GM08714 (cell line): ENCODE measurements at regions not wholly inside any gene's neighbourhood (a gene's known extent, or its start where the extent isn't known, plus 50 kb on each side); places are given as distances from the start of the nearest gene placed in this dataset.

Experiments
- H3K4me3 ChIP-seq: fragments of 200-500 bp; sonication (Bioruptor generic); 2 replicates; pipeline ENCODE4 v1.5.1; 2014; ENCODE audit warnings: mild to moderate bottlenecking, low read length, inconsistent platforms
- ZNF274 ChIP-seq: IDR thresholded peaks from 2 replicates; pipeline ENCODE4 v1.6.1; 2012; ENCODE audit warnings: mild to moderate bottlenecking, low read depth, low read length

DNA sequence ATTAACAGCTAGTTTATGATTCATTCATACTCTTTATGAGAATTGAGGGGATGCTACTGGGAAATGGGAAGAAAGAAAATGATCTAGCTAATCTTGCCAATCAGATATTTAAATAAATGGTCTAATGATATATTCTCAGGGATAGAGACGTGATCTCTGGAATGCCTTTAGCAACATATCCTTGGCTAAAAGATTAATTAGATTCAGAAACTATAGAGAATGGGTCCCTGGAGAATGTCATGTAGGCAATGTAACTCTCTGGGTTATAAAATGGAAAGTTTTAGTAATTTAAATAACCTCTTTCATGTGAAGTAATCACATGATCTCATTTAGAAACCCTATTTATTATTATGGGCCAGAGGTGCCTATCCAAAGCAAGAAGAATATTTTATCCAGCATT is 771.0 kb upstream of the CDH2 start:
- H3K4me3 ChIP-seq, result no peak overlapping the region
- TF ChIP-seq ZNF274, result no peak

DNA sequence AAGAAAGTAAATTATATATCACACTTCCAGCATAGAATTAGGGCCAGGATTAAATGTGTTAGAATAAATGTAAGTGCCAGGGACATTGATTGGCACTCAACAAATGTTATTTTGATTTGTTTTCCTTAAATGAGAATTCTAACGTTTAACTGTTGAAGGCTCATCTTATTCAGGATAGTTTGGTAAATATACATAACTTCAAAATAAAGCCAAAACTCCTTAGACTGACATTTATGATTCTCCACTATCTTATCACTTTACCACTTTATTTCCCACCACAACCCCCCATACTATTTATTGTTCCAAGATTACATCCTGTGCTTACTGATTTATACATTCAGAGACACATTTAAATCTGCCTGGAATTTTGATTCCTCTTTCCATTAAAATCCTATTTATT is 769.5 kb upstream of the CDH2 start:
- no peak overlapping the region for H3K4me3 ChIP-seq
- TF ChIP-seq ZNF274, result no peak

DNA sequence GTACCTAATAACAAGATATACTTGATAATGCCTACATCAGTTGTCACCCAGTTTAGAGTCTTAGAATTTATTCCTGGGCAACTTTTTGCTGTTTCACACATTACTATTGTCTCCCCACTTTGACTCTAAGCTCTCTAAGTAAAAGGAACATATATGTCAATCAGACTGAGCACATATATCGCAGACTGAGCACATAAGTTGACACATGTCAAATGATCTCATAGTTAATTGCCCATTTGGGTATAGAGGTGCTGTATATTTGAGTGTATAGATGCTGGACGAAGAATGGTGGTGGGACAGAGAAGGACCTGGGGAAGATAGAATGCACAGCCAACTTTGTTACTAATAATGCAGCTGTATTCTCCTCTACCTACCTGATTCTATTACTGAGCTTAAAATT is 746.0 kb upstream of the CDH2 start:
- H3K4me3 ChIP-seq, result no peak overlapping the region
- TF ChIP-seq ZNF274, result no peak

DNA sequence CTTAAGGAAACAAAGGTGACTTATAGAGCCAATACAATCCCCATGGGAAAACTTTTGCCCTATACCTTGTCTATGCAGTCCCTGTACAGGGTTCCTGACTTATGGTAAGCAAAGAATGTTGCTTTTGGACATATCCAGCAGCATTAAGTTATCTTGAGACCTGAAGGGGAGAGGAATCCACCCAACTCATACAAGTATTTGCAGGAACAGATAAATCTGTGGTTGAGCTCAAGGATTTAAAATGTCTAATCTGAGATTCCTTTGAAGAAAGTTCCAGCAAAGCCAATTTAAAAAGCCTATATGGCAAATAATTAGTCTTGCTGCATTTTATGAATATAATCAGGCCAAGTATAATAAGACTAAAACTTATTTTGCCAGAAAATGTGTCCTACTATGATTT is 739.5 kb upstream of the CDH2 start:
- no peak for TF ChIP-seq ZNF274
- no peak overlapping the region for H3K4me3 ChIP-seq

DNA sequence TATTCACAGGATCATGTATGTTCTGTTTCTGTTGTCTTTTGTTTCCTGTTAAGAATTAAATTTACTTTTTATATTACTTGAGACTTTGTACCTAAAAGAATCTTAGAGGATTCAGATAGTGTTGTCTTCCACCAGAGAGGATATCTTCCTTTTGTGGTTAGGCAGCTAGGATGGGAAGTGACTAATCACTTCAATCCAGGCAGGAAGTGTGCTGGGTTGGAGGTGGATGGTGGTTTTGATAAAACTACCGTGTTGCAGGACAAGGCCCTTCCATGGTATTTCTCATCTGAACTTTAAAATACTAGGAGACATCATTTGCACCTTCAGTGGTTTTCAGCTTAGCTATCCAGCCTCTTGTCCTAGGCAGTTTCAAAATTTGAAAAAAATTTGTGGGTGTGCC is 728.6 kb upstream of the CDH2 start:
- no peak overlapping the region for H3K4me3 ChIP-seq
- no peak for TF ChIP-seq ZNF274

DNA sequence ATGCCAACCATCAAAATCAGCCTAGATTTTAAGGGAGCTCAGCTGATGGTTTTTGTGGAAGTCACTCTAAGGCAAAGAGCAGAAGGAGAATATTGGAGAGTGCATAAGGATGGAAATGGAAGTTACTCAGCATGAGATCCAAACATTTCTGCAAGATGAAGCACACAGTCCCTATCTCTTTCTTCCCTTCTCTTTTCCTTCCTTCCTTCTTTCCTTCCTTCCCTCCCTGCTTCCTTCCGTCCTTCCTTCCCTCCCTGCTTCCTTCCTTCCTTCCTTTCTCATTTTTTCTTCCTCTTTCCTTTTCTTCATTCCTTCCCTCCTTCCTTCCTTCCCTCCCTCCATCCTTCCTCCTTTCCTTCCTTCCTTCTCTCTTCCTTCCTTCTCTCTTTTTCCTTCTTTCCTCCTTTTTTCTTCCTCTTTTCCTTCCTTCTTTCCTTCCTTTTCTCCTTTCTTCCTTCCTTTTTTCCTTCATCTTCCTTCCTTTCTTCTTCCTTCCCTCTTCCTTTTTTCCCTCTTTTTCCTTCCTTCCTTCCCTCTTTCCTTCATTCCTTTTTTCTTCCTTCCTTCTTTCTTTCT is 727.9 kb upstream of the CDH2 start:
- no peak overlapping the region for H3K4me3 ChIP-seq
- TF ChIP-seq ZNF274, result no peak

DNA sequence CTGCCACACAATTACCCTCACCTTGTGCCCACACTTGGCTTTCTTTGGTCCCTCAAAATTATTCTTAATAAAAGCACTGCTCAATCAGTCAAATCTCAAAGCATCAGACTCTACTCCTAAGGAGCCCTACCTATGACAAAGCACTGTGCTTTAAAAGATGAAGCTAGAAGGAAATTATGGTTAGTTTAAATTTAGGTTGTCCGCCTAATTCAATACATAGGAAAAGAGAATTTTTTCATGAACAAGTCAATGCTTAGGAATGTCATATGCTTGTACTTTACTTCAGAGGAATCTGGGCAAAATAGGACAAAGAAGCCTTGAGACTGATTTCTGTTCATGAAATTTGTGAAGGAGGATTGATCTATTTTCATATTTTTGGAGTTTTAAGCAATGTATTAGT is 726.4 kb upstream of the CDH2 start:
- TF ChIP-seq ZNF274, result no peak
- no peak overlapping the region for H3K4me3 ChIP-seq

DNA sequence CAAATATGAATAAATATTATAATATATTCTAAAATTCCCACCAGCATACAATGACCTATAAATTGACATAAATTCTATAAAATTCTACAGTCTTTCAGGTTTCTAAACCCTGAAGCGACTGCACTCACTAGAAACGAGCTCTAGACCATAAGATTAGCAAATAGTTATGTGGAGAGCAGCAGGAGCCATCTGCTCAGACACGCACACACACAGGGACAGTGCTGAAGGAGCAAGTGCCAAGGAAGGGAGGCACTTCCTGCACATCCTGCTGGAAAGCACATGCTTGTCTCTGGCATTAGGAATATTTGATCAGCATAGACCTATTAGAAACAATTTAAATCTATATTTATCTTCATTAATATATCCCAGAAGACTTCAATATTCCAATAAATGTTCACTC is 713.9 kb upstream of the CDH2 start:
- H3K4me3 ChIP-seq, result no peak overlapping the region
- TF ChIP-seq ZNF274, result no peak

DNA sequence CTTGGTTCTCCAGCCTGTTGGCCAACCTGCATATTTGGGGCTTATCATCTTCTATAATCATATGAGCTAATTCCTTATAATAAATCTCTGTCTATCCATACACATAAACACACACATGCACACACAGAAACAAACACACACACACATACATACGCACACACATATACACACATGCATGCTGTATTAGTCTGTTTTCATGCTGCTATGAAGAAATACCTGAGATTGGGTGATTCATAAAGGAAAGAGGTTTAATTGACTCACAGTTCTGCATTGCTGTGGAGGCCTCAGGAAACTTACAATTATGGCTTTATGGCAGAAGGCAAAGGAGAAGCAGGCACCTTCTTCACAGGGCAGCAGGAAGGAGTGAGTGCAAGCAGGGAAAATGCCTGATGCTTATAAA is 707.4 kb upstream of the CDH2 start:
- TF ChIP-seq ZNF274, result no peak
- no peak overlapping the region for H3K4me3 ChIP-seq

DNA sequence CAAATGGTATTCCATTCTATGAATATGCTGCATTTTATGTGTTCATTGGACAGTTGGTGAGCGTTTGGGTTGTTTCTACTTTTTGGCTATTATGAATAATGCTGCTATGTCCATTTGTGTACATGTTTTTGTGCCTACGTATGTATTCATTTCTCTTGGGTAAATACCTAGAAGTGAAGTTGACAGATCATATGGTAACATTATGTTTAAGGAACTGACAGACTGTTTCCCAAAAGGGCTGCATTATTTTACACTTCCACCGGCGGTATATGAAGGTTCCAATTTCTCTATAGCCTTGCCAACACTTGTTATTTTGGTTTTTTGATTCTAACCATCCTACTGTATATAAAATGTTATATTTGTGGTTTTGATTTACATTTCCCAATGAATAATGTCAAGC is 703.9 kb upstream of the CDH2 start:
- no peak overlapping the region for H3K4me3 ChIP-seq
- TF ChIP-seq ZNF274, result no peak

DNA sequence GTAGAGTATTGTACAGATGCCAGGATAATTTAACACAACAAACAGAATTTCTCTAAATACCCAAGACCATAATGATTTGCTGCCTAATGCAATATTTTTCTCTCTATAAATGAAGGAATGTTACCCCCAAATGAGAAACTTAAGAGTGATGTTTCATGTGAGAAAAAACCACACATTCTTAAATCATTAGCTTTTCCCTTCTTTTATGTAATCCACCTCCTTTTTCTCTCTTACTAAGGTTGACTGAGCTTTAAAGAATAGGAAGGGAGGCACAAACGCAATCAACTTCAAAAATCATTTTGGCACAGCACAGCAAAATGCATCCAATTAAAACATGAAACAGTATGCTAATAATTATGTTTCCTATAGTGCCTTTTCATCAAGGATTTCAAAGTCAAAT is 698.1 kb upstream of the CDH2 start:
- H3K4me3 ChIP-seq, result no peak overlapping the region
- no peak for TF ChIP-seq ZNF274

DNA sequence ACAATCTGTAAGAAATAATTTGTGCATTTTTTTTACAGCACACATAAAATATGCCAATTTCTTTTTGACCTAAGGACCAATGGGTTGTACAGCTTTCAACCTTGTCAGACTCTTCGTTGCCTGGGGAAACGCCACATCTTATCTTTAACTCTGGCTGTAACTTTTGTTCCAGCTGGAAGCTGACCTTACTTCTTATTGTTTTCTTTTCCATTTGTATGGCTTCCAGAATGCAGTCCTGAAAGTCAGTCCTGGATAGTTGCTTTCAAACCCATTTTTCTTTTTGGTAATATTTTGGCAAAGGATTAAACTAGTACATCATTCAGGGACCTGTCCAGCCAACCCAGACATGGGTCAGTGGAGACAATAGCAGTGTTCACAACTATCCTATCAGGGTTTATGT is 686.5 kb upstream of the CDH2 start:
- H3K4me3 ChIP-seq, result no peak overlapping the region
- TF ChIP-seq ZNF274, result no peak

DNA sequence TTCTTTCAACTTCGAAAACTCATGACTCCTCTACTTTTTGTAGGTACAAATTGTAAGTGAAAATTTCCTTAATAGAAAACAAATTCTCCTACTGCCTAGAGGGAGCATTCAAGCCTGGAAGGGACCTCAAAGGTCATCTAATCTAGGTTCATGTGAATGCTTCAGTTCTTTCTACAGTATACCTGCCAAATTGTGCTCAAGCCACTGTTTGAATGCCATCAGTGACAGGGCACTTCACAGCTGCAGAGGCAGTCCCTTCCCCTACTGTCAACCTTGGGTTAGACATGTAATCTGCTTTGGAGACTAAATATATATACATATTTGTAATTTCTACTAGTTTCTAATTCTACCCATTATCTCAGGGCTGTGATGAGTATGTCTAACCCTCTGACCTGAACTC is 681.3 kb upstream of the CDH2 start:
- no peak overlapping the region for H3K4me3 ChIP-seq
- TF ChIP-seq ZNF274, result no peak

DNA sequence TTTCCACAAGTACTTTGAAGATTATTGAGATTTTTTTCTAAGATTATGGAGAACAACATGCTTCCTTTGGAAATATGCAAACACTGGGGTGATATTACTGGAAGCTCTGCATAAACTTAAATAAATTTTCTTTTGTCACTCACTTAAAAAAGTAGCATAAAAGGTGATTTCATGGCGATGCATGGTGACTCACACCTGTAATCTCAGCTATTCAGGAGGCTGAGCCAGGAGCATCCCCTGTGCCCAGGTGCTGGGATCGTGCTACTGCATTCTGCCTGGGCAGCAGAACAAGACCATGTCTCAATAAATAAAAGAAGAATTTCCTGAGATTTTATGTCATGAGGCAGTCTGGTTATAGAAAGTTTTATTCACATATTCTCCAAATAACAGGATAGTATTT is 679.1 kb upstream of the CDH2 start:
- no peak for TF ChIP-seq ZNF274
- H3K4me3 ChIP-seq, result no peak overlapping the region

DNA sequence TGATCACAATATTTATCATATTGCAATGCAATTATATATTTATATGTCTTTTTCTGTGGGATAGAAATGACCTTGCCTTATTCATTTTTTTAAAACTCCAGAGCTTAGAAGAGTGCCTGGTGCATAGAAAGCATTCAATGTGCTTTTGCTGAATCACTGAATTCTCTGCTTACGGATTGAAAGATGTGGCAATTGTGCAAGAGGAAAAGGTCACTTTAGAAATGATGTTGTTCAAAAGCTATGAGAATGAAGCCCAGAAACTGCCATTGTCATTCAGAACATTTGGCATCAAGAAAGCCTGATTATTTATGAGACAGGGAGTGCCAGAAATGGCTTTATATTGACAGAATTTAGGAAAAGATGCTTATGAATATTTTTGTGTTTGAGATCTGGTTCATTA is 678.6 kb upstream of the CDH2 start:
- TF ChIP-seq ZNF274, result no peak

DNA sequence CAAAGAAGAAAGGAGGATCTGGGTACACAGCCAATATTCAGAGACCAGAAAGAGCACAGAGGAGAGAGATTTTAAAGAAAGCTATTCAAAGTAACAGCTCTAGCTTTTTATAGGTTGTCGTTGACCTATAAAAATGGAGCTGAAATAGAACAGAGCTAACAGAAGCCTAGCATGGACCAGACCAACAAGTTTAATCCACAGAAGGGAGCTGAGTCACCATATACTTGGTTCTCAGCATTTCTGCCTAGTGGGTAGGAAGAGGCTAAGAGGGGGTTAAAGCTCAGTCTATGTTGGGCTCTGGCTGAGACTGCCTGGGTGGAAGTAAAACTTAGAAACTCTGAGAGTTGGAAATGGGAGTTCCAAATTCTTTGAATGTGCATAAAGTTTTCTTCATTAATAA is 678.0 kb upstream of the CDH2 start:
- no peak for TF ChIP-seq ZNF274
- H3K4me3 ChIP-seq, result no peak overlapping the region

More for the DNA sequence above, 678.6 kb upstream of the CDH2 start:
- no peak overlapping the region for H3K4me3 ChIP-seq
